ENCODE measurements at regions not wholly inside any gene's neighbourhood (a gene's known extent, or its start where the extent isn't known, plus 50 kb on each side); places are given as distances from the start of the nearest gene placed in this dataset.

DNA sequence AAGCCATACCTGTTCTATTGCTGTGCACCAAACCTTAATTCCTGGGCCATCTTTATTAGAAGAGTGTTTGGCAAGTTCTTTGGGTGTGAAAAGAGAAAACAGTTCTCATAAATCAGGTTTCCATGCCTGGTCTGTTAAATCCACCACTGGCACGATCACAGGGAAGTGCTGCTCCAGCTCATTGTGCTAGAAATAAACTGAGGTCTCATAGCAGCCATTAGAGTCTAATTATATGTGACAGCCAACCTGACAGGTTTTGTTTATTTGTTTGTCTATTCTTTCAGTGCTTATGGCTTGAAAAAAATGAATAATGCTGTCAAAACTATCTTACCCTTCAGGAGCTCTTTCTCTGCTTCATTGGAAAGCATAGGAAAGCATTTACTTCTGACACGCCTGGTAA is 147.1 kb upstream of the CNTN6 start:
- Histone ChIP-seq H3K4me3 (no peak overlapping the region), H3K9me3 (ENCODE audit: low read depth) (no peaks in the 10 kb centered on the region), H3K9ac (no peak overlapping the region), H3K27me3 (replicated peaks; ENCODE audit: insufficient read depth) (no peaks in the 10 kb centered on the region), H3K79me2 (ENCODE audit: insufficient read depth) (no peaks in the 10 kb centered on the region), H3F3A (ENCODE audit: insufficient read depth) (no peaks in the 10 kb centered on the region), H3K9me2 (ENCODE audit: insufficient read depth) (no peaks in the 10 kb centered on the region), H2AFZ (no peak overlapping the region), H3K4me2 (ENCODE audit: unreplicated experiment) (no peak overlapping the region), H3K36me3 (ENCODE audit: low read depth) (no peaks in the 10 kb centered on the region), H4K20me1 (ENCODE audit: insufficient read depth) (no peaks in the 10 kb centered on the region), H3K4me1 (ENCODE audit: insufficient read depth) (no peaks in the 10 kb centered on the region), H3K27ac (no peak overlapping the region)
- TF ChIP-seq EZH2phosphoT487 (IDR thresholded peaks at IDR 0.05; ENCODE audit: insufficient read depth, low read depth) (no peak), EZH2 (IDR thresholded peaks at IDR 0.05; ENCODE audit: insufficient read depth, poor library complexity, severe bottlenecking) (no peak)
- no peak for DNase-seq
- 12 to 25% methylated on average over 2 of the region's 2 CpGs for WGBS, 2 experiments (ENCODE audit: low coverage in 1 of 2, low lambda C conversion rate in 2 of 2, missing lambda C conversion rate in 2 of 2)
- in situ Hi-C loops (cut with MboI), result no loop called here

DNA sequence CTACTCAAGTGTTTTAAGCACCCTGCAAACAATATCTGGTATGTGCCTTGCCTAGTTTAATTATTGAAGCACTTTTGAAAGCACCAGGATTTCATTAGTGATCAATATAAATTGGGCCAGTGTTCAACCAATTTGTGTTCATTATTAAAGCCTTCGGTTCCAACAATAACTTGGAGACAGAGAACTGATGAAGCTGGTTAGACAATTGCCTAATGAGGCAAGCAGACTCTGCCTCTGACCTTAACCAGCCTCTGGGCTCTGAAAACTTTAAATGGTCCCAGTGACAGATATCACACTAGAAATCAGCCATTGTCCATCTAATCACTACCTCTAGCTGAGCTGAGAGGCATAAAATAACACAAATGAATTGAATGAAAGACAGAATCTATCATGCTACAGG is 139.9 kb upstream of the CNTN6 start:
- TF ChIP-seq EZH2phosphoT487 (IDR thresholded peaks at IDR 0.05; ENCODE audit: insufficient read depth, low read depth), result no peak
- no peak for TF ChIP-seq EZH2 (IDR thresholded peaks at IDR 0.05; ENCODE audit: insufficient read depth, poor library complexity, severe bottlenecking)
- no peaks in the 10 kb centered on the region for H3K36me3 ChIP-seq (ENCODE audit: low read depth)
- H3K9me2 ChIP-seq (ENCODE audit: insufficient read depth), result no peaks in the 10 kb centered on the region
- H3F3A ChIP-seq (ENCODE audit: insufficient read depth), result no peaks in the 10 kb centered on the region
- H2AFZ ChIP-seq, result no peak overlapping the region
- no peak overlapping the region for H3K9ac ChIP-seq
- no peaks in the 10 kb centered on the region for H3K9me3 ChIP-seq (ENCODE audit: low read depth)
- no peaks in the 10 kb centered on the region for H3K4me1 ChIP-seq (ENCODE audit: insufficient read depth)
- 29 to 40% methylated on average over 1 of the region's 1 CpG for WGBS, 2 experiments (ENCODE audit: low coverage in 1 of 2, low lambda C conversion rate in 2 of 2, missing lambda C conversion rate in 2 of 2)
- H3K4me3 ChIP-seq, result no peak overlapping the region
- no peaks in the 10 kb centered on the region for H3K79me2 ChIP-seq (ENCODE audit: insufficient read depth)
- no peak for DNase-seq
- no peak overlapping the region for H3K4me2 ChIP-seq (ENCODE audit: unreplicated experiment)
- H3K27me3 ChIP-seq (replicated peaks; ENCODE audit: insufficient read depth), result no peaks in the 10 kb centered on the region
- in situ Hi-C loops (cut with MboI), result no loop called here
- no peak overlapping the region for H3K27ac ChIP-seq
- H4K20me1 ChIP-seq (ENCODE audit: insufficient read depth), result no peaks in the 10 kb centered on the region

DNA sequence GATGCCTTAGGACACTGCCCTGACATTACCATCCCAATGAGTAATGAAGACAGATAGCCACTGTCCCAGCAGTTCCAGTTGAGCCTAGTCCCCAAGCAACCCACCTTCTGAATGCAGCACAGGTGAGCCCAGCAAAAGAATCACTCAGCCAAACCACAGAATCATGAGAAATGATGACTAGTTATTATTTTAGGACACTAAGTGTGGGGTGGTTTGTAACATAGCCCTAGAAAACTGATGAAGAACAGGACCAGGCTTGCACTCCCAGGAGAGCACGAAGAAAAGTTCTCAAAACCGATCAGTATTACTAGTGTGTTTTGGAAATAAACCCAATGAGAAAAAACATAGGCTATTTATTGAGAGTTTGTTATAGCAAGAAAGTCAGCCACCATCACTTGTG is 129.6 kb upstream of the CNTN6 start:
- H3K9ac ChIP-seq, result no peak overlapping the region
- H3K9me3 ChIP-seq (ENCODE audit: low read depth), result no peaks in the 10 kb centered on the region
- H3K4me1 ChIP-seq (ENCODE audit: insufficient read depth), result no peaks in the 10 kb centered on the region
- no peak overlapping the region for H3K4me2 ChIP-seq (ENCODE audit: unreplicated experiment)
- WGBS, 2 experiments (ENCODE audit: low coverage in 1 of 2, low lambda C conversion rate in 2 of 2, missing lambda C conversion rate in 2 of 2), result 26 to 29% methylated on average over 2 of the region's 2 CpGs
- no peaks in the 10 kb centered on the region for H3K9me2 ChIP-seq (ENCODE audit: insufficient read depth)
- H3K79me2 ChIP-seq (ENCODE audit: insufficient read depth), result no peaks in the 10 kb centered on the region
- in situ Hi-C loops (cut with MboI), result no loop called here
- no peaks in the 10 kb centered on the region for H3F3A ChIP-seq (ENCODE audit: insufficient read depth)
- no peak overlapping the region for H3K4me3 ChIP-seq
- no peak overlapping the region for H3K27ac ChIP-seq
- no peaks in the 10 kb centered on the region for H4K20me1 ChIP-seq (ENCODE audit: insufficient read depth)
- no peaks in the 10 kb centered on the region for H3K27me3 ChIP-seq (replicated peaks; ENCODE audit: insufficient read depth)
- no peak overlapping the region for H2AFZ ChIP-seq
- H3K36me3 ChIP-seq (ENCODE audit: low read depth), result no peaks in the 10 kb centered on the region
- TF ChIP-seq EZH2phosphoT487 (IDR thresholded peaks at IDR 0.05; ENCODE audit: insufficient read depth, low read depth) (no peak), EZH2 (IDR thresholded peaks at IDR 0.05; ENCODE audit: insufficient read depth, poor library complexity, severe bottlenecking) (no peak)
- no peak for DNase-seq

DNA sequence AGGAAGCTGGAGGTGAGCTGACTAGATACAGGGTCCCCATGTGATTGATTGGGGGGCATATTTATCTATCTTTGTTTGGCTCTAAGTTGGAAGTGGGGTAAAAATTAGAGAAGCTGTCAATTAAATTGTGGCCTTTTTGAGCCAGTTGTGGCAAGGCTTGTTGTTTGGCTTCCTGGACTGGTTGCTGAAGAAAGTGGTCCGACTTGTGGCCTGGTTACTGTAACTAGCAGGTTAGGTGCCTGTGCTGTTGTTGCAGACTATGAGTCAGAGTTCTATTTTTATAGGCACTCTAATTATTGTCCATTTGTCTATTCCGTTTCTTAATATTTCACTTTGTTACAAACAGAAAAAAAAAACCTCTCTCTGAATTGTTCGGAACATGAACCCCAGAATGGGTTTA is 129.1 kb upstream of the CNTN6 start:
- H3K27ac ChIP-seq, result no peak overlapping the region
- no peak overlapping the region for H3K9ac ChIP-seq
- no peaks in the 10 kb centered on the region for H3K4me1 ChIP-seq (ENCODE audit: insufficient read depth)
- no peaks in the 10 kb centered on the region for H4K20me1 ChIP-seq (ENCODE audit: insufficient read depth)
- no peak for DNase-seq
- TF ChIP-seq EZH2 (IDR thresholded peaks at IDR 0.05; ENCODE audit: insufficient read depth, poor library complexity, severe bottlenecking) (no peak), EZH2phosphoT487 (IDR thresholded peaks at IDR 0.05; ENCODE audit: insufficient read depth, low read depth) (no peak)
- in situ Hi-C loops (cut with MboI), result no loop called here
- no peaks in the 10 kb centered on the region for H3K36me3 ChIP-seq (ENCODE audit: low read depth)
- H3K4me3 ChIP-seq, result no peak overlapping the region
- H3K79me2 ChIP-seq (ENCODE audit: insufficient read depth), result no peaks in the 10 kb centered on the region
- H3F3A ChIP-seq (ENCODE audit: insufficient read depth), result no peaks in the 10 kb centered on the region
- no peak overlapping the region for H3K4me2 ChIP-seq (ENCODE audit: unreplicated experiment)
- H3K27me3 ChIP-seq (replicated peaks; ENCODE audit: insufficient read depth), result no peaks in the 10 kb centered on the region
- no peaks in the 10 kb centered on the region for H3K9me2 ChIP-seq (ENCODE audit: insufficient read depth)
- H2AFZ ChIP-seq, result no peak overlapping the region
- H3K9me3 ChIP-seq (ENCODE audit: low read depth), result peaks cover under 1% of the 10 kb centered on the region
- 28 to 29% methylated on average over 3 of the region's 3 CpGs for WGBS, 2 experiments (ENCODE audit: low coverage in 1 of 2, low lambda C conversion rate in 2 of 2, missing lambda C conversion rate in 2 of 2)

DNA sequence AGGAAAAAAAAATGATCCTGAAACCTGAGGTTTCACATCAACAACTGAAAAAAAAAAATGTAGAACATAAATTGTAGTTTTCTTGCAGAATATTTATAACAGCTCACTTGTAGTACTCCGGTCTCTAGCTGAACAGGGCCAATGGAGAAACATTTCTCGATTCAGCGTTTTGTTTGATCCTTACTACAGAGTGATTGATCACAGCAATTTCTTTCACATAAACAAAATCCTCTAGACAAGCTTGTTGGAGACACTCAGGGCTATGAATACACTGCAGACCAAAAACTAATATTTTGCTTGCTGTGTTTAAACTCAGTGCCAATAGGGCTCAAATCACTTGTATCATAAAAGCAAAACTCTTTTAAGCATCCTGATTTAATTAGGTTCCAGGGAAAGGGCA is 127.0 kb upstream of the CNTN6 start:
- no peaks in the 10 kb centered on the region for H3F3A ChIP-seq (ENCODE audit: insufficient read depth)
- no peaks in the 10 kb centered on the region for H3K9me2 ChIP-seq (ENCODE audit: insufficient read depth)
- H3K79me2 ChIP-seq (ENCODE audit: insufficient read depth), result no peaks in the 10 kb centered on the region
- no peak overlapping the region for H3K9ac ChIP-seq
- H3K4me3 ChIP-seq, result no peak overlapping the region
- H3K9me3 ChIP-seq (ENCODE audit: low read depth), result peaks cover 4% of the 10 kb centered on the region
- no peaks in the 10 kb centered on the region for H3K27me3 ChIP-seq (replicated peaks; ENCODE audit: insufficient read depth)
- in situ Hi-C loops (cut with MboI), result no loop called here
- no peak overlapping the region for H3K27ac ChIP-seq
- TF ChIP-seq EZH2phosphoT487 (IDR thresholded peaks at IDR 0.05; ENCODE audit: insufficient read depth, low read depth) (no peak), EZH2 (IDR thresholded peaks at IDR 0.05; ENCODE audit: insufficient read depth, poor library complexity, severe bottlenecking) (no peak)
- no peak overlapping the region for H3K4me2 ChIP-seq (ENCODE audit: unreplicated experiment)
- 31% methylated on average over 3 of the region's 3 CpGs for WGBS, 2 experiments (ENCODE audit: low coverage in 1 of 2, low lambda C conversion rate in 2 of 2, missing lambda C conversion rate in 2 of 2)
- DNase-seq, result no peak
- H3K36me3 ChIP-seq (ENCODE audit: low read depth), result no peaks in the 10 kb centered on the region
- H4K20me1 ChIP-seq (ENCODE audit: insufficient read depth), result no peaks in the 10 kb centered on the region
- H3K4me1 ChIP-seq (ENCODE audit: insufficient read depth), result no peaks in the 10 kb centered on the region
- H2AFZ ChIP-seq, result no peak overlapping the region
